K562 (cell line): ENCODE measurements at regions not wholly inside any gene's neighbourhood (a gene's known extent, or its start where the extent isn't known, plus 50 kb on each side); places are given as distances from the start of the nearest gene placed in this dataset.

Source experiments
- ATAC-seq: fragments of 200-7000 bp; cut with Tn5 transposase; 3 replicates; pipeline ENCODE4 v1.9.1; 2020; ENCODE audit warnings: moderate library complexity
- BruUV-seq: library from RNA; stranded (reverse); fragments of 400-500 nt; replicated peaks from 2 replicates; lab custom pipeline; 2021; lab: Mats Ljungman, UMichigan
- CTCF ChIA-PET: fragments of 300-600 bp; formaldehyde crosslinking; extraction: SDS; loops from one replicate; lab custom pipeline; 2021; ENCODE audit warnings: low intra/inter-chr PET ratio; lab: Yijun Ruan, JAX
- POLR2A ChIA-PET: fragments of 300-600, 350-650 bp; sonication (Branson Sonifier 250); formaldehyde crosslinking; extraction: SDS; loops from one replicate; lab custom pipeline; 2021; ENCODE audit warnings: antibody characterized with exemption, inconsistent platforms; lab: Yijun Ruan, JAX
- DNase-seq, 4 experiments: peaks; one replicate each; pipeline versions ENCODE4 v3.0.0 to v3.0.0-alpha.2; 2011 to 2018; ENCODE audit warnings: low spot score in 3 of 4, mixed read lengths in 3 of 4; ENCODE audit errors: extremely low read depth in 1 of 4
- FAIRE-seq: peaks from 2 replicates; lab custom pipeline; 2011; peaks lifted over from hg19 to GRCh38; lab: Jason Lieb, UNC
- H2AFZ ChIP-seq: 2 replicates; pipeline ENCODE4 v1.6.0; 2011; ENCODE audit warnings: low read depth, low read length, control low read depth, inconsistent platforms
- H3K27ac ChIP-seq: fragments of 200-600 bp; 3 replicates; pipeline ENCODE4 v1.8.0; 2011; ENCODE audit warnings: low read depth, mild to moderate bottlenecking, control low read depth, inconsistent platforms, low read length, moderate library complexity, mixed read lengths; ENCODE audit errors: extremely low read depth
- H3K27me3 ChIP-seq, 2 experiments: fragments of 300-600 bp in 1 of 2; 2 replicates in 1 of 2; 3 replicates in 1 of 2; pipeline versions ENCODE4 v1.6.0 to v1.8.0; 2011; ENCODE audit warnings: inconsistent platforms in 2 of 2, low read length in 2 of 2, mild to moderate bottlenecking in 1 of 2, mixed read lengths in 1 of 2, moderate library complexity in 1 of 2; ENCODE audit not compliant: control insufficient read depth in 2 of 2, insufficient read depth in 2 of 2
- H3K36me3 ChIP-seq: fragments of 300-600 bp; 3 replicates; pipeline ENCODE4 v1.8.0; 2011; ENCODE audit warnings: mild to moderate bottlenecking, low read length, inconsistent platforms; ENCODE audit not compliant: control insufficient read depth, insufficient read depth
- H3K4me1 ChIP-seq, 2 experiments: fragments of 200-600 bp in 1 of 2; replicated peaks in 1 of 2; 2 replicates in 1 of 2; 3 replicates in 1 of 2; pipeline versions ENCODE4 v1.5.1 to v1.8.0; 2011; ENCODE audit warnings: inconsistent platforms in 2 of 2, low read length in 2 of 2, mild to moderate bottlenecking in 1 of 2, mixed read lengths in 1 of 2, moderate library complexity in 1 of 2; ENCODE audit not compliant: control insufficient read depth in 2 of 2, insufficient read depth in 2 of 2
- H3K4me2 ChIP-seq: 2 replicates; pipeline ENCODE4 v1.6.1; 2011; ENCODE audit warnings: low read length, control low read depth, inconsistent platforms, mixed read lengths; ENCODE audit not compliant: insufficient read depth
- H3K4me3 ChIP-seq: fragments of 200-600 bp; sonication (generic), shearing (Covaris generic); 2 replicates; pipeline ENCODE4 v1.5.1; 2016; ENCODE audit warnings: control low read depth, inconsistent platforms
- H3K79me2 ChIP-seq: fragments of 200-600 bp; 3 replicates; pipeline ENCODE4 v1.8.0; 2011; ENCODE audit warnings: low read length, inconsistent platforms; ENCODE audit not compliant: control insufficient read depth, insufficient read depth
- H3K9ac ChIP-seq, 2 experiments: 2 replicates each; pipeline versions ENCODE4 v1.6.0 to v1.6.1; 2011; ENCODE audit warnings: low read depth in 2 of 2, low read length in 2 of 2, control low read depth in 1 of 2, inconsistent platforms in 1 of 2, mild to moderate bottlenecking in 1 of 2, mixed read lengths in 1 of 2; ENCODE audit not compliant: insufficient read depth in 1 of 2
- H3K9me1 ChIP-seq: one replicate; pipeline ENCODE4 v1.6.0; 2011; ENCODE audit warnings: inconsistent platforms, mild to moderate bottlenecking, low read length, moderate library complexity; ENCODE audit not compliant: control insufficient read depth, insufficient read depth
- H3K9me3 ChIP-seq: replicated peaks from 2 replicates; pipeline ENCODE4 v1.5.1; 2011; ENCODE audit warnings: low read depth, low read length, inconsistent platforms; ENCODE audit not compliant: control insufficient read depth, insufficient read depth
- H4K20me1 ChIP-seq: replicated peaks from 2 replicates; pipeline ENCODE4 v1.6.1; 2011; ENCODE audit warnings: low read length, inconsistent platforms, mixed read lengths; ENCODE audit not compliant: control insufficient read depth, insufficient read depth
- CEBPG ChIP-seq, 3 experiments: fragments of 200-800 bp in 1 of 3; sonication (Bioruptor generic) in 1 of 3; sonication (generic) in 1 of 3; formaldehyde crosslinking in 1 of 3; IDR thresholded peaks in 2 of 3; conservative IDR thresholded peaks in 1 of 3; 2 replicates each; pipeline versions ENCODE4 v1.6.1 to v1.8.0; 2016 to 2022; ENCODE audit warnings: missing compliant biosample characterization in 2 of 3, missing genetic modification characterization in 2 of 3, mild to moderate bottlenecking in 1 of 3, missing genetic modification reagents in 1 of 3
- KHSRP ChIP-seq: fragments of 450-650 bp; IDR thresholded peaks from 2 replicates; pipeline ENCODE4 v1.6.1; 2017
- SIN3A ChIP-seq, 2 experiments: fragments of 150-350 bp in 1 of 2; IDR thresholded peaks; 2 replicates each; pipeline ENCODE4 v1.6.1; 2011 to 2016; ENCODE audit warnings: borderline replicate concordance in 2 of 2, low read depth in 2 of 2, low read length in 2 of 2, mild to moderate bottlenecking in 2 of 2, moderate library complexity in 2 of 2; ENCODE audit not compliant: control insufficient read depth in 1 of 2
- TEAD4 ChIP-seq, 2 experiments: sonication (generic) in 1 of 2; formaldehyde crosslinking in 1 of 2; IDR thresholded peaks; 2 replicates each; pipeline versions ENCODE4 v1.6.1 to v1.8.0; 2012 to 2022; ENCODE audit warnings: borderline replicate concordance in 1 of 2, inconsistent platforms in 1 of 2, low read length in 1 of 2, mild to moderate bottlenecking in 1 of 2, missing genetic modification reagents in 1 of 2
- TRIM24 ChIP-seq, 2 experiments: fragments of 450-650 bp; IDR thresholded peaks; 2 replicates each; pipeline ENCODE4 v1.6.1; 2016
- ZBTB7A ChIP-seq: IDR thresholded peaks from 2 replicates; pipeline ENCODE4 v1.6.1; 2011; ENCODE audit warnings: low read depth, mild to moderate bottlenecking, low read length, moderate library complexity, borderline replicate concordance; ENCODE audit not compliant: control insufficient read depth
- ZC3H11A ChIP-seq: IDR thresholded peaks from 2 replicates; pipeline ENCODE4 v1.6.1; 2012; ENCODE audit warnings: low read depth, low read length, improper control_type of control experiment
- ZFX ChIP-seq: sonication (generic); formaldehyde crosslinking; IDR thresholded peaks from 2 replicates; pipeline ENCODE4 v1.8.0; 2022; ENCODE audit warnings: mild to moderate bottlenecking, missing genetic modification reagents, moderate library complexity
- ZNF707 ChIP-seq: fragments of 250-450 bp; sonication (Bioruptor Pico); conservative IDR thresholded peaks from 2 replicates; pipeline ENCODE4 v1.8.0; 2022; ENCODE audit warnings: inconsistent platforms, mild to moderate bottlenecking, moderate library complexity
- WGBS: fragments of 100-300 bp; shearing (Covaris generic); methylation state at CpG from one replicate; pipeline ENCODE4 v1.1.6; 2016; ENCODE audit warnings: low coverage, mixed read lengths; ENCODE audit not compliant: insufficient coverage; ENCODE audit errors: missing lambda C conversion rate; 5-methylcytosine and 5-hydroxymethylcytosine counted together
- in situ Hi-C: fragments of 300-500 bp; cut with MboI; formaldehyde crosslinking; loops from 4 replicates; pipeline ENCODE4 v1.15.0; 2018; ENCODE audit warnings: inconsistent platforms, mixed read lengths
- intact Hi-C: fragments of 100-400 bp; cut with micrococcal nuclease; formaldehyde crosslinking; loops from 2 replicates; pipeline ENCODE4 v1.14.2; 2022
- TF ChIP-seq, protein P1 (sequence below): fragments of 450-650 bp; conservative IDR thresholded peaks from 2 replicates; pipeline ENCODE4 v1.6.1; 2016; ENCODE audit warnings: missing genetic modification characterization, low read depth, mild to moderate bottlenecking, control low read depth, missing compliant biosample characterization

DNA sequence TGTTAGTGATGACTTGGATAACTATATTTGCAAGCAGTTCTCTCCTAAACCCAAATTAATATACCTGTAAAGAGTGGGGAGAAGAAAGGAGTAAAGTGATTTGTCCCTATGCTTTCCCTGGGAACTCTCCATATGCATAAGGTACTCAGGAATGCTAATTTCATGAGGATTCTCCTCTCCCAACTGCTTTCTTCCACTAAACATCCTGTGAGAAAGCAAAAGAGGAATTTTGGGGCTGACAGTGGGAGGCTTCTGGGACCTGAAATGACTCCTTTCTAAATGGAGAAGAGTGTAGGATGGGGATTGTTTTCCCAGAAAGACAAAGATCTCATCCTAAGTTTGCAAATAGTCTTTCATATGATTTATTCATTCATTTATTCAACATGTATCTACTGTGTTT is 250.5 kb downstream of the TDRD3 start (continued):
- TF ChIP-seq, protein P1, sequence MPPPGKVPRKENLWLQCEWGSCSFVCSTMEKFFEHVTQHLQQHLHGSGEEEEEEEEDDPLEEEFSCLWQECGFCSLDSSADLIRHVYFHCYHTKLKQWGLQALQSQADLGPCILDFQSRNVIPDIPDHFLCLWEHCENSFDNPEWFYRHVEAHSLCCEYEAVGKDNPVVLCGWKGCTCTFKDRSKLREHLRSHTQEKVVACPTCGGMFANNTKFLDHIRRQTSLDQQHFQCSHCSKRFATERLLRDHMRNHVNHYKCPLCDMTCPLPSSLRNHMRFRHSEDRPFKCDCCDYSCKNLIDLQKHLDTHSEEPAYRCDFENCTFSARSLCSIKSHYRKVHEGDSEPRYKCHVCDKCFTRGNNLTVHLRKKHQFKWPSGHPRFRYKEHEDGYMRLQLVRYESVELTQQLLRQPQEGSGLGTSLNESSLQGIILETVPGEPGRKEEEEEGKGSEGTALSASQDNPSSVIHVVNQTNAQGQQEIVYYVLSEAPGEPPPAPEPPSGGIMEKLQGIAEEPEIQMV = no peak
- TF ChIP-seq SIN3A (IDR thresholded peaks at IDR 0.05; ENCODE audit: borderline replicate concordance in 2 of 2, control insufficient read depth in 1 of 2, low read depth in 2 of 2, low read length in 2 of 2) = no peak
- TF ChIP-seq ZBTB7A = no peak

DNA sequence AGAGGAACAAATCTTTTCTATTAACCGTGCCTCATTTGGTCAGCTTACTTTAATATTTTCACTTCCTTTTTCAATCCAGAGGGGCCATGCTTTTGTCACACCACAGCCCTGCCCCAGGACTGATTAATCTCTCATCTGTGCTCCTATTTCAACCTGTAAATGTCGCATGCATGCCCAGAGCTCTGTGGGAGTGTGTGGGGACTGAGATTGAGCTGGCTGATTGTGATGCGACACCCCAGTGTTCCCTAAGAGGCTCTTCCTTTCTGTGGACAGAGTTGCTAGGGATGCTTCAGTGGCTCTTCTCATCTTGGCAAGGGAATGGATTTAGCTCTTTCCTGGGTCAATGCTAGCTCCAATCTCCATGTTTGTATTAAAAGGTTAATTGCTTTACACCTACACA is 249.6 kb downstream of the TDRD3 start:
- H3K9me1 ChIP-seq = no peaks in the 10 kb centered on the region
- H3K4me3 ChIP-seq = no peak overlapping the region
- FAIRE-seq (no peak), DNase-seq (no peak), ATAC-seq (no peak)
- no peak overlapping the region for H3K4me2 ChIP-seq
- no peak overlapping the region for H3K27ac ChIP-seq
- ChIA-PET POLR2A (no interaction called here), CTCF (no interaction called here)
- H3K9ac ChIP-seq = no peak overlapping the region
- no TSS peak for BruUV-seq
- H3K36me3 ChIP-seq = no peaks in the 10 kb centered on the region
- H4K20me1 ChIP-seq = no peaks in the 10 kb centered on the region
- no peaks in the 10 kb centered on the region for H3K79me2 ChIP-seq
- in situ Hi-C loops = no loop called here
- no peaks in the 10 kb centered on the region for H3K4me1 ChIP-seq
- WGBS = 0% methylated on average over 3 of the region's 3 CpGs
- no peak overlapping the region for H2AFZ ChIP-seq
- intact Hi-C loops = no loop called here
- H3K27me3 ChIP-seq = no peaks in the 10 kb centered on the region
- H3K9me3 ChIP-seq = no peaks in the 10 kb centered on the region
- TF ChIP-seq TRIM24 (IDR thresholded peaks at IDR 0.05) = no peak
- TF ChIP-seq ZNF707 (CRISPR knock-in tag) = no peak
- TF ChIP-seq ZFX (CRISPR knock-in tag) = no peak
- no peak for TF ChIP-seq KHSRP
- TF ChIP-seq TEAD4 (IDR thresholded peaks at IDR 0.05; ENCODE audit: low read length) = no peak
- TF ChIP-seq TEAD4 (CRISPR knock-in tag; IDR thresholded peaks at IDR 0.05; ENCODE audit: borderline replicate concordance) = no peak
- TF ChIP-seq CEBPG (CRISPR knock-in tag; IDR thresholded peaks at IDR 0.05) = no peak
- no peak for TF ChIP-seq CEBPG (tag; conservative IDR thresholded peaks at IDR 0.05 in 1 of 2, IDR thresholded peaks at IDR 0.05 in 1 of 2)
- TF ChIP-seq ZC3H11A = no peak
- TF ChIP-seq, all 486 proteins: peak for 0
